ENCODE measurements at regions not wholly inside any gene's neighbourhood (a gene's known extent, or its start where the extent isn't known, plus 50 kb on each side); places are given as distances from the start of the nearest gene placed in this dataset.
"Not testable (repeated sequence)": the region's sequence is repeated elsewhere in the genome, so short reads cannot be mapped to it uniquely, and the experiment has no call there.

DNA sequence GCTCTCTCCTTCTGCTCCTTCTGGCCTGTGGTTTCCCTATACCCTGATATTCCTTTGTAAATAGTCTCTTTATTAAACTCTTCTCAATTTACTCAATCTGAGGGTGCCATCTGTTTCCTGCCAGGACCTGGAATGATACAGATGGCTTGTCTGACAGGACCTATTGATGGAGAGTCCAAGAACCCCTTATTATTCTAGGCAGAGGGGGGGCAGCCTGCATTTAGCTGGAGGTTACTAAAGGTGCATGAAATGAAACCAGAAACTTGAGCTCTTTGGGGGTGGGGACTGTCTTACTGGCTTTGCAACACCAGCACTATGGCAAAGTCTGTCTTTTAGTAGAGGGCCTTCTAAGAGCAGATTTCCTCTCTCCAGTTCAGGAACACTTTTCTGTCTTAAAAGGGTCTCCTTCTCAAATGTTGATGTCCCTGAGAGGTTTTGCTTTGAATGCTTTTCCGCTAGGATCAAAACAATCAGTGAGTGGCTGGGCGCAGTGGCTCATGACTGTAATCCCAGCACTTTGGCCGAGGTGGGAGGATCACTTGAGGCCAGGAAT lies 162.5 kb upstream of the MED14 start:
- no peak for DNase-seq (ENCODE audit: low read depth)
- Histone ChIP-seq H3K27me3 (ENCODE audit: control insufficient read depth, insufficient read depth, low read length) (no peaks in the 10 kb centered on the region), H3K4me3 (ENCODE audit: low read depth, low read length) (no peak overlapping the region), H3K36me3 (ENCODE audit: control insufficient read depth, insufficient read depth, low read length) (no peaks in the 10 kb centered on the region)
- TF ChIP-seq CTCF (IDR thresholded peaks at IDR 0.05; ENCODE audit: insufficient read depth, low read length, poor library complexity, severe bottlenecking) = no peak

- not testable (repeated sequence) for DNase-seq (ENCODE audit: low read depth); H3K4me3 ChIP-seq (ENCODE audit: low read depth, low read length); H3K27me3 ChIP-seq (ENCODE audit: control insufficient read depth, insufficient read depth, low read length); H3K36me3 ChIP-seq (ENCODE audit: control insufficient read depth, insufficient read depth, low read length)
Observed at GRCh38 chrX:40904739-40905138, 169.4 kb upstream of the MED14 start.

DNA sequence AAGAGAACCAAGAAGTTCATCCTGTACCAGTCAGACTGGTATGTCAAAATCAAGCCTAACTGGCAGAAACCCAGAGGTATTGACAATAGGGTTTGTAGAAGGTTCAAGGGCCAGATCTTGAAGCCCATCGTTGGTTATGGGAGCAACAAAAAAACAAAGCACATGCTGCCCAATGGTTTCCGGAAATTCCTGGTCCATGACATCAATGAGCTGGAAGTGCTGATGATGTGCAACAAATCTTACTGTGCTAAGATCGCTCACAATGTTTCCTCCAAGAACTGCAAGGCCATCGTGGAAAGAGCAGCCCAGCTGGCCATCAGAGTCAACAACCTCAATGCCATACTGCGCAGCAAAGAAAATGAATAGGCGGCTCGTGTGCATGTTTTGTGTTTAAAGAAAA lies 172.7 kb upstream of the MED14 start:
- Histone ChIP-seq H3K4me3 (ENCODE audit: low read depth, low read length) (no peak overlapping the region), H3K36me3 (ENCODE audit: control insufficient read depth, insufficient read depth, low read length) (no peaks in the 10 kb centered on the region), H3K27me3 (ENCODE audit: control insufficient read depth, insufficient read depth, low read length) (no peaks in the 10 kb centered on the region)
- DNase-seq (ENCODE audit: low read depth) = no peak
- TF ChIP-seq CTCF (IDR thresholded peaks at IDR 0.05; ENCODE audit: insufficient read depth, low read length, poor library complexity, severe bottlenecking) = no peak

DNA sequence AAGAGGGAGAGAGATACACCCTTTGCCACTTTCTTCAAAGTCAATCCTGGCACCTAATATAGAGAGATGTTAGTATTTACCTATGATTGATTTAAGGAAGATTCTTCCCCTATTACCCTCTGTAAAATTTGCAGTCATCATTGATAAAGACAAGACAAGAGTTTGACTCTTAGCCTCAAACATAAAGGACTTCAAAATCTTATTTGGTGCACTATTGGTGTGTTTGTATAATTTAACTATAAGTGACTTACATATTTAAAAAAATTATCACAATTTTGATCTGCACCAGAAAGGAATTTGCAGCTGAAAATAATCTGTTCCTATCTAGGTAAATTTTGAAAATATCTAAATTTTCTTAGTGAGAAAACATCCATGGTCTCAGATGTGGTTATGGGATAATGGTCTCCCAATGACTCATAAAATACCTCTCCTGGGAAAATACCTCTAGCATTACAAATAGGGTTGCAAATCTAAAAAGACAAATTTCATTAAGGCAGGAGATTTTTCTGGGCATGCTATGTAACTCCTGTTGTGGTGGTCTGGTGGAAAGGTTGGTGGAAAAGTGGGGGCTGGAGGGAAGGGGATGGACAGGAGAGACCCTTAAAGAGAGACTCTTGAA lies 173.6 kb upstream of the MED14 start:
- Histone ChIP-seq H3K27me3 (ENCODE audit: control insufficient read depth, insufficient read depth, low read length) (no peaks in the 10 kb centered on the region), H3K4me3 (ENCODE audit: low read depth, low read length) (no peak overlapping the region), H3K36me3 (ENCODE audit: control insufficient read depth, insufficient read depth, low read length) (no peaks in the 10 kb centered on the region)
- DNase-seq (ENCODE audit: low read depth) = peak; percentile 56
- no peak for TF ChIP-seq CTCF (IDR thresholded peaks at IDR 0.05; ENCODE audit: insufficient read depth, low read length, poor library complexity, severe bottlenecking)

- Histone ChIP-seq H3K4me3 (ENCODE audit: low read depth, low read length) (no peak overlapping the region), H3K27me3 (ENCODE audit: control insufficient read depth, insufficient read depth, low read length) (no peaks in the 10 kb centered on the region), H3K36me3 (ENCODE audit: control insufficient read depth, insufficient read depth, low read length) (no peaks in the 10 kb centered on the region)
- TF ChIP-seq CTCF (IDR thresholded peaks at IDR 0.05; ENCODE audit: insufficient read depth, low read length, poor library complexity, severe bottlenecking) = no peak
- DNase-seq (ENCODE audit: low read depth) = no peak
Observed at GRCh38 chrX:40912166-40912565, 173.1 kb upstream of the USP9X start.

- Histone ChIP-seq H3K36me3 (ENCODE audit: control insufficient read depth, insufficient read depth, low read length) (no peaks in the 10 kb centered on the region), H3K27me3 (ENCODE audit: control insufficient read depth, insufficient read depth, low read length) (no peaks in the 10 kb centered on the region), H3K4me3 (ENCODE audit: low read depth, low read length) (no peak overlapping the region)
- TF ChIP-seq CTCF (IDR thresholded peaks at IDR 0.05; ENCODE audit: insufficient read depth, low read length, poor library complexity, severe bottlenecking) = no peak
- DNase-seq (ENCODE audit: low read depth) = no peak
Observed at GRCh38 chrX:40912576-40912975, 172.7 kb upstream of the USP9X start.
